SH-SY5Y (cell line): ENCODE measurements at regions not wholly inside any gene's neighbourhood (a gene's known extent, or its start where the extent isn't known, plus 50 kb on each side); places are given as distances from the start of the nearest gene placed in this dataset.

Experiments
- GATA2 ChIP-seq: IDR thresholded peaks from 2 replicates; pipeline ENCODE4 v1.6.1; 2011; ENCODE audit warnings: mild to moderate bottlenecking, low read depth, low read length
- GATA3 ChIP-seq: IDR thresholded peaks from 2 replicates; pipeline ENCODE4 v1.6.1; 2011; ENCODE audit warnings: low read depth, mild to moderate bottlenecking, low read length, moderate library complexity

- TF ChIP-seq GATA3 (no peak), GATA2 (no peak)
Observed at GRCh38 chr4:178523038-178523437, 1080.8 kb upstream of the AGA start.
